BJ (cell line): ENCODE measurements at regions not wholly inside any gene's neighbourhood (a gene's known extent, or its start where the extent isn't known, plus 50 kb on each side); places are given as distances from the start of the nearest gene placed in this dataset.

Experiments
- CTCF ChIA-PET: fragments of 350-600 bp; formaldehyde crosslinking; extraction: SDS; loops from one replicate; lab custom pipeline; 2021; ENCODE audit warnings: antibody characterized with exemption, inconsistent platforms; lab: Yijun Ruan, JAX
- POLR2A ChIA-PET: fragments of 300-600 bp; sonication (Branson Sonifier 250); formaldehyde crosslinking; extraction: SDS; loops from one replicate; lab custom pipeline; 2021; ENCODE audit warnings: antibody characterized with exemption; lab: Charles Lee
- DNase-seq: peaks from one replicate; pipeline ENCODE4 v3.0.0-alpha.2; 2011; ENCODE audit warnings: low read depth
- H3K27me3 ChIP-seq: 2 replicates; pipeline ENCODE4 v1.6.0; 2011; ENCODE audit warnings: low read length; ENCODE audit not compliant: control insufficient read depth, insufficient read depth
- H3K36me3 ChIP-seq: 2 replicates; pipeline ENCODE4 v1.5.1; 2011; ENCODE audit warnings: low read length; ENCODE audit not compliant: control insufficient read depth, insufficient read depth
- H3K4me3 ChIP-seq: 2 replicates; pipeline ENCODE4 v1.5.1; 2011; ENCODE audit warnings: low read depth, mild to moderate bottlenecking, control low read depth, low read length
- CTCF ChIP-seq: IDR thresholded peaks from 2 replicates; pipeline ENCODE4 v1.5.1; 2011; ENCODE audit warnings: low read depth, mild to moderate bottlenecking, control low read depth, inconsistent platforms, low read length, moderate library complexity; ENCODE audit not compliant: insufficient read depth

GRCh38 chr6:3627956-3628835 is 123.3 kb downstream of the PXDC1 start:
- ChIA-PET POLR2A (no interaction called here), CTCF (no interaction called here)
- Histone ChIP-seq H3K4me3 (no peak overlapping the region), H3K36me3 (no peaks in the 10 kb centered on the region), H3K27me3 (peaks cover 19% of the 10 kb centered on the region)
- TF ChIP-seq CTCF: no peak
- no peak for DNase-seq

GRCh38 chr6:3627501-3627900 is 124.0 kb downstream of the PXDC1 start:
- ChIA-PET CTCF (no interaction called here), POLR2A (no interaction called here)
- DNase-seq: no peak
- peaks cover 19% of the 10 kb centered on the region for H3K27me3 ChIP-seq
- no peak overlapping the region for H3K4me3 ChIP-seq
- TF ChIP-seq CTCF: no peak
- H3K36me3 ChIP-seq: no peaks in the 10 kb centered on the region

- Histone ChIP-seq H3K27me3 (peaks cover 19% of the 10 kb centered on the region), H3K36me3 (no peaks in the 10 kb centered on the region), H3K4me3 (no peak overlapping the region)
- TF ChIP-seq CTCF: no peak
- ChIA-PET CTCF (interaction anchor here (1.3 kb wide), 1 partner anchor 29 kb away, joined by 3 read pairs; no protein-coding TSS in a partner anchor), POLR2A (no interaction called here)
- DNase-seq: no peak
Observed at GRCh38 chr6:3625980-3626563, 125.4 kb downstream of the PXDC1 start.

- ChIA-PET POLR2A (no interaction called here), CTCF (interaction anchor here (0.8 to 1.3 kb wide), 3 partner anchors 13 to 107 kb away, joined by 3 read pairs; no protein-coding TSS in a partner anchor)
- DNase-seq: no peak
- Histone ChIP-seq H3K36me3 (no peaks in the 10 kb centered on the region), H3K27me3 (peaks cover 19% of the 10 kb centered on the region), H3K4me3 (no peak overlapping the region)
- TF ChIP-seq CTCF: no peak
Observed at GRCh38 chr6:3625149-3625979, 126.1 kb downstream of the PXDC1 start.
